ENCODE measurements at regions not wholly inside any gene's neighbourhood (a gene's known extent, or its start where the extent isn't known, plus 50 kb on each side); places are given as distances from the start of the nearest gene placed in this dataset.
"Not testable (repeated sequence)": the region's sequence is repeated elsewhere in the genome, so short reads cannot be mapped to it uniquely, and the experiment has no call there.

GRCh38 chr5:23169660-23170416, 316.7 kb upstream of the CDH12 start:
- no peaks in the 10 kb centered on the region for H3K9me3 ChIP-seq (ENCODE audit: control insufficient read depth, low read length, poor library complexity, severe bottlenecking)
- H3K27ac Mint-ChIP-seq: no peak overlapping the region
- DNase-seq (no peak), ATAC-seq (no peak)
- no peaks in the 10 kb centered on the region for H3K27me3 Mint-ChIP-seq
- no peaks in the 10 kb centered on the region for H3K4me1 Mint-ChIP-seq
- no peak overlapping the region for H3K4me3 Mint-ChIP-seq
- no peaks in the 10 kb centered on the region for H3K36me3 Mint-ChIP-seq (ENCODE audit: low read depth)

GRCh38 chr5:23164971-23165370, 311.8 kb upstream of the CDH12 start:
- H3K9me3 ChIP-seq (ENCODE audit: control insufficient read depth, low read length, poor library complexity, severe bottlenecking): no peaks in the 10 kb centered on the region
- Mint-ChIP-seq H3K27ac (no peak overlapping the region), H3K4me3 (no peak overlapping the region), H3K4me1 (no peaks in the 10 kb centered on the region), H3K36me3 (ENCODE audit: low read depth) (no peaks in the 10 kb centered on the region), H3K27me3 (no peaks in the 10 kb centered on the region)
- ATAC-seq (no peak), DNase-seq (no peak)

- Mint-ChIP-seq H3K4me3 (no peak overlapping the region), H3K27me3 (no peaks in the 10 kb centered on the region)
- no peak for ATAC-seq
These were observed 305.0 kb upstream of the CDH12 start for GRCh38 chr5:23158179-23158578.

GRCh38 chr5:23157716-23158115, 304.6 kb upstream of the CDH12 start:
- no peaks in the 10 kb centered on the region for H3K9me3 ChIP-seq (ENCODE audit: control insufficient read depth, low read length, poor library complexity, severe bottlenecking)
- H3K4me3 Mint-ChIP-seq: no peak overlapping the region
- no peak for DNase-seq
- no peak for ATAC-seq
- H3K36me3 Mint-ChIP-seq (ENCODE audit: low read depth): no peaks in the 10 kb centered on the region
- H3K4me1 Mint-ChIP-seq: no peaks in the 10 kb centered on the region
- H3K27me3 Mint-ChIP-seq: no peaks in the 10 kb centered on the region
- no peak overlapping the region for H3K27ac Mint-ChIP-seq

More at GRCh38 chr5:23158179-23158578, 305.0 kb upstream of the CDH12 start:
- H3K4me1 Mint-ChIP-seq: no peaks in the 10 kb centered on the region
- no peak overlapping the region for H3K27ac Mint-ChIP-seq
- H3K9me3 ChIP-seq (ENCODE audit: control insufficient read depth, low read length, poor library complexity, severe bottlenecking): no peaks in the 10 kb centered on the region
- H3K36me3 Mint-ChIP-seq (ENCODE audit: low read depth): no peaks in the 10 kb centered on the region
- DNase-seq: no peak

- H3K4me1 Mint-ChIP-seq: no peaks in the 10 kb centered on the region
- no peaks in the 10 kb centered on the region for H3K36me3 Mint-ChIP-seq (ENCODE audit: low read depth)
- H3K9me3 ChIP-seq (ENCODE audit: control insufficient read depth, low read length, poor library complexity, severe bottlenecking): no peaks in the 10 kb centered on the region
- no peak for ATAC-seq
- no peaks in the 10 kb centered on the region for H3K27me3 Mint-ChIP-seq
- no peak overlapping the region for H3K27ac Mint-ChIP-seq
- DNase-seq: no peak
- no peak overlapping the region for H3K4me3 Mint-ChIP-seq
These were observed 304.0 kb upstream of the CDH12 start for GRCh38 chr5:23157169-23157568.

- no peaks in the 10 kb centered on the region for H3K27me3 Mint-ChIP-seq
- H3K9me3 ChIP-seq (ENCODE audit: control insufficient read depth, low read length, poor library complexity, severe bottlenecking): no peaks in the 10 kb centered on the region
- no peak overlapping the region for H3K27ac Mint-ChIP-seq
- DNase-seq (no peak), ATAC-seq (no peak)
- H3K36me3 Mint-ChIP-seq (ENCODE audit: low read depth): no peaks in the 10 kb centered on the region
- H3K4me1 Mint-ChIP-seq: no peaks in the 10 kb centered on the region
- no peak overlapping the region for H3K4me3 Mint-ChIP-seq
These were observed 294.5 kb upstream of the CDH12 start for GRCh38 chr5:23147625-23148024.

GRCh38 chr5:23146183-23146582, 293.0 kb upstream of the CDH12 start:
- Mint-ChIP-seq H3K27ac (no peak overlapping the region), H3K36me3 (ENCODE audit: low read depth) (no peaks in the 10 kb centered on the region), H3K27me3 (no peaks in the 10 kb centered on the region), H3K4me3 (no peak overlapping the region), H3K4me1 (no peaks in the 10 kb centered on the region)
- ATAC-seq (no peak), DNase-seq (no peak)
- H3K9me3 ChIP-seq (ENCODE audit: control insufficient read depth, low read length, poor library complexity, severe bottlenecking): no peaks in the 10 kb centered on the region

- no peak overlapping the region for H3K27ac Mint-ChIP-seq
- no peak overlapping the region for H3K4me3 Mint-ChIP-seq
- no peaks in the 10 kb centered on the region for H3K36me3 Mint-ChIP-seq (ENCODE audit: low read depth)
- ATAC-seq (no peak), DNase-seq (no peak)
- no peaks in the 10 kb centered on the region for H3K9me3 ChIP-seq (ENCODE audit: control insufficient read depth, low read length, poor library complexity, severe bottlenecking)
- H3K4me1 Mint-ChIP-seq: no peaks in the 10 kb centered on the region
- H3K27me3 Mint-ChIP-seq: no peaks in the 10 kb centered on the region
These were observed 286.4 kb upstream of the CDH12 start for GRCh38 chr5:23139338-23140171.

GRCh38 chr5:23136958-23137357, 283.8 kb upstream of the CDH12 start:
- no peak overlapping the region for H3K27ac Mint-ChIP-seq
- DNase-seq (no peak), ATAC-seq (no peak)
- no peaks in the 10 kb centered on the region for H3K27me3 Mint-ChIP-seq
- no peaks in the 10 kb centered on the region for H3K36me3 Mint-ChIP-seq (ENCODE audit: low read depth)
- no peak overlapping the region for H3K4me3 Mint-ChIP-seq
- no peaks in the 10 kb centered on the region for H3K9me3 ChIP-seq (ENCODE audit: control insufficient read depth, low read length, poor library complexity, severe bottlenecking)
- H3K4me1 Mint-ChIP-seq: no peaks in the 10 kb centered on the region

- H3K9me3 ChIP-seq (ENCODE audit: control insufficient read depth, low read length, poor library complexity, severe bottlenecking): no peaks in the 10 kb centered on the region
- DNase-seq (no peak), ATAC-seq (no peak)
- Mint-ChIP-seq H3K27ac (no peak overlapping the region), H3K36me3 (ENCODE audit: low read depth) (no peaks in the 10 kb centered on the region), H3K4me1 (no peaks in the 10 kb centered on the region), H3K4me3 (no peak overlapping the region), H3K27me3 (no peaks in the 10 kb centered on the region)
These were observed 279.1 kb upstream of the CDH12 start for GRCh38 chr5:23132231-23132630.

GRCh38 chr5:23112237-23112636, 259.1 kb upstream of the CDH12 start:
- H3K9me3 ChIP-seq (ENCODE audit: control insufficient read depth, low read length, poor library complexity, severe bottlenecking): no peaks in the 10 kb centered on the region

GRCh38 chr5:23105021-23105420, 251.9 kb upstream of the CDH12 start:
- H3K4me3 Mint-ChIP-seq: no peak overlapping the region
- H3K36me3 Mint-ChIP-seq (ENCODE audit: low read depth): no peaks in the 10 kb centered on the region
- no peak overlapping the region for H3K27ac Mint-ChIP-seq
- ATAC-seq: no peak
- H3K9me3 ChIP-seq (ENCODE audit: control insufficient read depth, low read length, poor library complexity, severe bottlenecking): no peaks in the 10 kb centered on the region
- no peaks in the 10 kb centered on the region for H3K4me1 Mint-ChIP-seq
- DNase-seq: no peak
- H3K27me3 Mint-ChIP-seq: no peaks in the 10 kb centered on the region

More at GRCh38 chr5:23112237-23112636, 259.1 kb upstream of the CDH12 start:
- no peaks in the 10 kb centered on the region for H3K4me1 Mint-ChIP-seq
- no peak overlapping the region for H3K4me3 Mint-ChIP-seq
- ATAC-seq (no peak), DNase-seq (no peak)
- H3K36me3 Mint-ChIP-seq (ENCODE audit: low read depth): no peaks in the 10 kb centered on the region
- H3K27me3 Mint-ChIP-seq: no peaks in the 10 kb centered on the region
- no peak overlapping the region for H3K27ac Mint-ChIP-seq

GRCh38 chr5:23103566-23103965, 250.4 kb upstream of the CDH12 start:
- DNase-seq (no peak), ATAC-seq (no peak)
- no peaks in the 10 kb centered on the region for H3K4me1 Mint-ChIP-seq
- H3K9me3 ChIP-seq (ENCODE audit: control insufficient read depth, low read length, poor library complexity, severe bottlenecking): no peaks in the 10 kb centered on the region
- no peaks in the 10 kb centered on the region for H3K36me3 Mint-ChIP-seq (ENCODE audit: low read depth)
- no peak overlapping the region for H3K27ac Mint-ChIP-seq
- H3K4me3 Mint-ChIP-seq: no peak overlapping the region
- H3K27me3 Mint-ChIP-seq: no peaks in the 10 kb centered on the region

- not testable (repeated sequence) for H3K36me3 Mint-ChIP-seq (ENCODE audit: low read depth); H3K27me3 Mint-ChIP-seq; ATAC-seq; H3K4me3 Mint-ChIP-seq; H3K27ac Mint-ChIP-seq; DNase-seq; H3K4me1 Mint-ChIP-seq; H3K9me3 ChIP-seq (ENCODE audit: control insufficient read depth, low read length, poor library complexity, severe bottlenecking)
These were observed 242.3 kb upstream of the CDH12 start for GRCh38 chr5:23095418-23095817.

All from T-helper 17 cell (primary cell).